H7 (cell line): ENCODE measurements at regions not wholly inside any gene's neighbourhood (a gene's known extent, or its start where the extent isn't known, plus 50 kb on each side); places are given as distances from the start of the nearest gene placed in this dataset.

Experiments used
- DNase-seq: peaks from one replicate; pipeline ENCODE4 v3.0.0; 2012
- H3K27me3 ChIP-seq: 2 replicates; pipeline ENCODE4 v1.6.0; 2011; ENCODE audit warnings: mild to moderate bottlenecking, low read length; ENCODE audit not compliant: control insufficient read depth, insufficient read depth
- H3K36me3 ChIP-seq: replicated peaks from 2 replicates; pipeline ENCODE4 v1.5.1; 2011; ENCODE audit warnings: low read length; ENCODE audit not compliant: control insufficient read depth, insufficient read depth
- H3K4me3 ChIP-seq: 2 replicates; pipeline ENCODE4 v1.5.1; 2011; ENCODE audit warnings: low read depth, mild to moderate bottlenecking, control low read depth, low read length, moderate library complexity; ENCODE audit not compliant: insufficient read depth

DNA sequence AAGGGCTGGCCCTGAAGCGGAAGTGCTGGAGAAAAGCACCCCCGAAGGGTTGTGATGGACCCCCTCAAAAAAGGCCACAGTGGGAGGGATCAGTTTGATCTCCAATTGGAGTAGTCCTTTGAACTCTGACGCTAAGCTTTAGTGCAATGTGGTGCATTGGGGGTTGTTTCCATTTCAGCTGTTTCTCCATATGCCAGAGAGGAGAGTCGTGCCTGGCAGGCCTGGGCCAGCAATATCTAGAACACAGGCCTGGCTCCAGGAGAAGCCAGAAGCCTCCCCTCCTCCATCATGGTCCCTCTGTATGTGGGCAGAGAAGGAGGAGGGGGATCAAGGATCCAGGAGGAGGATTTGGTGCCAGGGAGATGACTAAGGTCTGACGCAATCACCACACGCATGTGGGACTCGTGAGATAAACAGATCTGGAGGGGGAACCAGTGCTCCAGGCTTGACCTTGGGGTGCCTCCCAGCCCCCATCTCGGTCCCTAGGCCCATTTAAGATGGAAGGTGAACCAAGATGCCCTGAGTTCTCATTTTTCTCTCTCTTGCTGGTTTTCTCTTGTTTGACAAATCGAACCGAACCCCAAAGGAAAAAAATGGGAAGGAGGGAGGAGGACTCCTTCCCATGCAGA is 517.4 kb upstream of the JARID2 start:
- Histone ChIP-seq H3K4me3 (no peak overlapping the region), H3K36me3 (no peaks in the 10 kb centered on the region), H3K27me3 (no peaks in the 10 kb centered on the region)
- no peak for DNase-seq

GRCh38 chr6:14729129-14729871 is 516.6 kb upstream of the JARID2 start:
- H3K36me3 ChIP-seq, result no peaks in the 10 kb centered on the region
- H3K4me3 ChIP-seq, result no peak overlapping the region
- DNase-seq, result no peak
- no peaks in the 10 kb centered on the region for H3K27me3 ChIP-seq

DNA sequence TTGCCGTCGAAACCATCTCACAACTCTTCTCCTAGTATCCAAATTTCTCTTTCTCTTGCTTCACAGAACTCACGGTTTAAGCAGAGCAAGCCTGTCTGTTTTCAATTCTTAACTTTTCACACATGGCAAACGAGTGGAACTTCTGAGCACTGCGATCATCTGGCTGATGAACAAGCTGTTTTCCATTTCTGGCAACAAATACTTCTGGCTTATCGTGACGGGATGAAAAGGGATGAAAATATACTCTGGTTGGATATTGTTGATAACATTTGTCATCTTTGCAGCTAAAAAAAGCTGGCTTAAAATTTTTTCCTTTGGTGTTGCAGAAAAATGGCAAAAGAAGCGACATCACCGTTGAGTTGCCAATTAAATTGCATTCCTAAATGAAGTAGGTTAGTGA is 515.2 kb upstream of the JARID2 start:
- no peak for DNase-seq
- H3K27me3 ChIP-seq, result no peaks in the 10 kb centered on the region
- no peaks in the 10 kb centered on the region for H3K36me3 ChIP-seq
- H3K4me3 ChIP-seq, result no peak overlapping the region

DNA sequence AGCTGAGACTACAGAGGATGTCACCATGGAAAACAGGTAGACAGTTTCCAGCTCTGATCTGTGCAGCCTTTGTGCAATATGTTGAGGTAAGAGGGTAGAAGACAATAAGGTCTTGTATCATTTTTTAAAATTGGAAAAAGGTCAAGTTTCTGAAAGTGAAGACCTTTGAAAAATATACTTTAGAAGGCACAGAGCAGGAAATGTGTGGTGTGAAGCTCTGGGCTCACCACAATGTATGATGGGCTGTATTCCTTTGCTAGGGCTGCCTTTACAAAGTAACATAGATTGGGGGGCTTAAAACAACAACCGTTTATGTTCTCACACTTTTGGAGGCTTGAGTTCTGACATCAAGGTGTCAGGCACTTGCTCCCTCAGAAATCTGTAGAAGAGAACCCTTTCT is 514.3 kb upstream of the JARID2 start:
- H3K27me3 ChIP-seq, result no peaks in the 10 kb centered on the region
- no peaks in the 10 kb centered on the region for H3K36me3 ChIP-seq
- no peak for DNase-seq
- H3K4me3 ChIP-seq, result no peak overlapping the region

GRCh38 chr6:14732226-14732843 is 513.5 kb upstream of the JARID2 start:
- no peaks in the 10 kb centered on the region for H3K27me3 ChIP-seq
- H3K4me3 ChIP-seq, result no peak overlapping the region
- no peak for DNase-seq
- H3K36me3 ChIP-seq, result no peaks in the 10 kb centered on the region; the same call in 1 of the 2 replicates

DNA sequence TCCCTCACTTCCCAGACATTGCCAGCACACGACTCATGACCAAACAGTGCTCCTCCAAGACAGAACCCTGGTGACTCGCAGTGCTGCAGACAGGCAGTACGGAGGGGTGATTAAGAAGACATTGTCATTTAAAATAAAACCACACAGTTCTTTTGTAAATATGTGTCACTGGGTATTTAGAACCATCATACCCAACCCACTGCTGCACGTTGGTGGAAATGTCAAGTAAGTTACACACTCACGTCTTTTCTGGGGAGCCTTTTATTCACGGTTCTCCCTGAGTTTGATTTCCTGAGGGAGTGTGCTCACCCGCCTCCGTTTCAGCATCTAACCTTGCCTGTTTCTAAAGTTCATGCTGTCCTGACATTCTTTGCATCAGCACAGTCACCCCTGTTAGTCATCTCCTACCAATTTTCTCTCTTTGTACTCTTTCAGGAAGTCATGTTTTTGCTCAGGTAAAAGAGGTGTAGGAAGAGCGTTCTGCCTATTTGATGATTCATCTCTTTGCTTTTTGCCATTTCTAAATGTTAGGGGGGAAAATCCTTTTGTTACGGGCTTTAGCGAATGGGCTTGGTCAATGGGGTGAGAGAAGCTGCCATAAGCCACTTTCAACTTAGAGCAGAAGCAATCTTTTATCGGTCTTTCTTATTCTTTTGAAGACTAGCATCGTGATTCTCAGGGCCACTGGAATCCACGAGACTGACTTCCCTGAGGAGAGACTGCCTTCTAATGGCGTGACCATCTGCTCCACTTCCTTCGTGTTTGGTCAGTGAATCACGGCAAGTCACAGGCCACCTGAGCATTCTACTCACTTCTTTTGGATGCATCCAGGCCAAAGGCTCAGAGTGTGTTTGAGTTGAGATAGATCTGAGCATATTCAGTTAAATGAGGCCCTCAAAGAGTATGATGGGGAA is 512.8 kb upstream of the JARID2 start:
- no peak for DNase-seq
- Histone ChIP-seq H3K36me3 (no peaks in the 10 kb centered on the region; the same call in 1 of the 2 replicates), H3K27me3 (no peaks in the 10 kb centered on the region), H3K4me3 (no peak overlapping the region)

- H3K27me3 ChIP-seq, result no peaks in the 10 kb centered on the region
- H3K4me3 ChIP-seq, result no peak overlapping the region
- DNase-seq, result no peak
- H3K36me3 ChIP-seq, result no peaks in the 10 kb centered on the region; the same call in 1 of the 2 replicates
These were observed 511.8 kb upstream of the JARID2 start for GRCh38 chr6:14734052-14734415.

GRCh38 chr6:14734416-14735340 is 511.2 kb upstream of the JARID2 start:
- Histone ChIP-seq H3K36me3 (no peaks in the 10 kb centered on the region; the same call in 1 of the 2 replicates), H3K27me3 (no peaks in the 10 kb centered on the region), H3K4me3 (no peak overlapping the region)
- DNase-seq, result no peak

GRCh38 chr6:14735956-14736486 is 509.8 kb upstream of the JARID2 start:
- DNase-seq, result no peak
- no peak overlapping the region for H3K4me3 ChIP-seq
- no peaks in the 10 kb centered on the region for H3K27me3 ChIP-seq
- H3K36me3 ChIP-seq, result no peaks in the 10 kb centered on the region; the same call in 1 of the 2 replicates

- no peak overlapping the region for H3K4me3 ChIP-seq
- no peaks in the 10 kb centered on the region for H3K27me3 ChIP-seq
- no peak for DNase-seq
- no peaks in the 10 kb centered on the region; the same call in 1 of the 2 replicates for H3K36me3 ChIP-seq
These were observed 509.3 kb upstream of the JARID2 start for GRCh38 chr6:14736554-14736953.

DNA sequence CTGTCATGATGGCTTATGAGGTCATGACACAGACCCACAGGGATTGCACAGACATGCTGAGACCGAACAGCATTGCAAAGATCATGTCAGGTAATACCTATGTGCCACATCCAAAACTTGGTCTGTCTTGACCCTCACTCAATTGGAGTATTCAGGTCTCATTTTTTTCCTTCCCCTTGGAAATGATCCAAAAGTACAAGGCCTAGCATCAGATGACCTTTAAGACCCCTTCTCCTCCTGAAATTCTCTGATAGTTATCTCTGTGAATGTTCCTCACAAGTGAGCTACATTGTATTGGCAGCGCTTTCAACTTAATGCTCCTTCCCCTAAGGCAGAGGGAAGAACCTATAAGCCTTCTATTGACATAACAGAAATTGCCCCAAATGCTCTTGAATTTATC is 507.4 kb upstream of the JARID2 start:
- DNase-seq, result no peak
- Histone ChIP-seq H3K27me3 (no peaks in the 10 kb centered on the region), H3K4me3 (no peak overlapping the region), H3K36me3 (no peaks in the 10 kb centered on the region; the same call in 1 of the 2 replicates)

GRCh38 chr6:14738933-14739332 is 506.9 kb upstream of the JARID2 start:
- H3K36me3 ChIP-seq, result no peaks in the 10 kb centered on the region; the same call in 1 of the 2 replicates
- no peaks in the 10 kb centered on the region for H3K27me3 ChIP-seq
- no peak overlapping the region for H3K4me3 ChIP-seq
- no peak for DNase-seq

DNA sequence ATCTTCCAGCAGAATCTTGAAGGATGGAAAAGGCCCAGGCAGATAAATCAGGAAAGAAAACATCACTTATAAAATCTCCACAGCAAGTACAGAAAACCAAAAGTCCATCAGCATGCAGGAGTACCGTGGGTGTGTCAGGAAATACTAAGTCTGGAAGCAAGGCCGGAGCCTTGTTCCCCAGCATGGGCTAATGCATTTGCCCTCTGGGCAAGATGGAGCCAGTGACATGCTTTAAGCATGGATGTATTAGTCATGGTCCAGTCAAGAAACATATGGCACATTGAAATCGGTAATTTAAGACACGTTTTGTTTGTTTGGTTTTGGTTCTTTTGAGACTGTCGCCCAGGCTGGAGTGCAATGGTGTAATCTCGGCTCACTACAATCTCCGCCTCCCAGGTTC is 506.0 kb upstream of the JARID2 start:
- no peaks in the 10 kb centered on the region for H3K27me3 ChIP-seq
- DNase-seq, result no peak
- H3K4me3 ChIP-seq, result no peak overlapping the region

More for the DNA sequence above, 506.0 kb upstream of the JARID2 start:
- H3K36me3 ChIP-seq, result no peaks in the 10 kb centered on the region; the same call in 1 of the 2 replicates
